Neural progenitor cell (in vitro differentiated cells): ENCODE measurements at regions not wholly inside any gene's neighbourhood (a gene's known extent, or its start where the extent isn't known, plus 50 kb on each side); places are given as distances from the start of the nearest gene placed in this dataset.
"Not testable (repeated sequence)": the region's sequence is repeated elsewhere in the genome, so short reads cannot be mapped to it uniquely, and the experiment has no call there.

Source experiments
- DNase-seq: peaks from one replicate; pipeline ENCODE4 v3.0.0-alpha.2; 2016; ENCODE audit warnings: low spot score
- H2AFZ ChIP-seq: fragments of 200-600 bp; sonication (generic); replicated peaks from 2 replicates; pipeline ENCODE4 v1.6.1; 2016; ENCODE audit warnings: antibody characterized with exemption
- H3F3A ChIP-seq: fragments of 200-600 bp; sonication (generic); 2 replicates; pipeline ENCODE4 v1.6.1; 2016; ENCODE audit warnings: antibody characterized with exemption, low read depth
- H3K27ac ChIP-seq: fragments of 200-600 bp; sonication (generic); 2 replicates; pipeline ENCODE4 v1.5.1; 2016; ENCODE audit warnings: mild to moderate bottlenecking
- H3K27me3 ChIP-seq: fragments of 200-600 bp; sonication (generic); 2 replicates; pipeline ENCODE4 v1.6.1; 2016; ENCODE audit warnings: mild to moderate bottlenecking, moderate library complexity
- H3K36me3 ChIP-seq: fragments of 200-600 bp; sonication (generic); 2 replicates; pipeline ENCODE4 v1.5.1; 2016
- H3K4me1 ChIP-seq: fragments of 200-600 bp; sonication (generic); 2 replicates; pipeline ENCODE4 v1.6.1; 2016; ENCODE audit warnings: mixed run types
- H3K4me2 ChIP-seq: fragments of 200-600 bp; sonication (generic); 2 replicates; pipeline ENCODE4 v1.6.1; 2016
- H3K4me3 ChIP-seq: fragments of 200-600 bp; sonication (generic); 2 replicates; pipeline ENCODE4 v1.5.1; 2016
- H3K79me2 ChIP-seq: fragments of 200-600 bp; sonication (generic); 2 replicates; pipeline ENCODE4 v1.6.1; 2016; ENCODE audit warnings: low read depth
- H3K9ac ChIP-seq: fragments of 200-600 bp; sonication (generic); 2 replicates; pipeline ENCODE4 v1.6.1; 2016
- H3K9me3 ChIP-seq: fragments of 200-600 bp; sonication (generic); 2 replicates; pipeline ENCODE4 v1.5.1; 2016; ENCODE audit warnings: low read depth
- H4K20me1 ChIP-seq: fragments of 200-600 bp; sonication (generic); 2 replicates; pipeline ENCODE4 v1.6.1; 2016; ENCODE audit warnings: low read depth
- H3K27ac Mint-ChIP-seq: 3 replicates; pipeline ENCODE4 v1.8.0; 2021; ENCODE audit warnings: mixed read lengths
- H3K27me3 Mint-ChIP-seq: 2 replicates; pipeline ENCODE4 v1.8.0; 2022; ENCODE audit warnings: low read depth, mild to moderate bottlenecking, inconsistent platforms, moderate library complexity, mixed read lengths; ENCODE audit not compliant: insufficient read depth
- H3K36me3 Mint-ChIP-seq: 3 replicates; pipeline ENCODE4 v1.8.0; 2021; ENCODE audit warnings: mixed read lengths
- H3K4me1 Mint-ChIP-seq: 3 replicates; pipeline ENCODE4 v1.8.0; 2021; ENCODE audit warnings: mixed read lengths
- H3K4me3 Mint-ChIP-seq: 3 replicates; pipeline ENCODE4 v1.8.0; 2021; ENCODE audit warnings: mild to moderate bottlenecking, moderate library complexity, mixed read lengths
- H3K9me3 Mint-ChIP-seq: 3 replicates; pipeline ENCODE4 v1.8.0; 2020; ENCODE audit warnings: mixed read lengths
- CTCF ChIP-seq: fragments of 200-600 bp; sonication (generic); IDR thresholded peaks from 2 replicates; pipeline ENCODE4 v1.5.1; 2017; ENCODE audit warnings: antibody characterized with exemption, mild to moderate bottlenecking
- EZH2 ChIP-seq: fragments of 200-600 bp; sonication (generic); IDR thresholded peaks from 2 replicates; pipeline ENCODE4 v1.6.1; 2017; ENCODE audit warnings: antibody characterized with exemption, mild to moderate bottlenecking, moderate library complexity
- EZH2phosphoT487 ChIP-seq: fragments of 200-600 bp; sonication (generic); IDR thresholded peaks from 2 replicates; pipeline ENCODE4 v1.6.1; 2017; ENCODE audit warnings: antibody characterized with exemption

GRCh38 chr4:131747203-131747602 is 1401.9 kb upstream of the PCDH10 start:
- not testable (repeated sequence) for H3K4me1 ChIP-seq, H3K36me3 ChIP-seq, H3K4me3 Mint-ChIP-seq, H3K36me3 Mint-ChIP-seq, H3F3A ChIP-seq, H3K27ac Mint-ChIP-seq, H3K4me3 ChIP-seq, H3K79me2 ChIP-seq, H3K27me3 Mint-ChIP-seq, H3K4me1 Mint-ChIP-seq, H4K20me1 ChIP-seq, H3K27ac ChIP-seq, H3K4me2 ChIP-seq, H2AFZ ChIP-seq, H3K9me3 ChIP-seq, DNase-seq, H3K9ac ChIP-seq, H3K27me3 ChIP-seq
- peaks cover 14% of the 10 kb centered on the region for H3K9me3 Mint-ChIP-seq

- H3K4me2 ChIP-seq, H2AFZ ChIP-seq, H3K36me3 Mint-ChIP-seq, H3F3A ChIP-seq, H3K9ac ChIP-seq, H3K27me3 Mint-ChIP-seq, H3K27me3 ChIP-seq, H3K4me3 Mint-ChIP-seq, H3K4me1 ChIP-seq, H3K36me3 ChIP-seq, H3K9me3 Mint-ChIP-seq, H3K4me1 Mint-ChIP-seq, H3K27ac ChIP-seq, H3K79me2 ChIP-seq, H3K4me3 ChIP-seq, H3K9me3 ChIP-seq, H4K20me1 ChIP-seq, DNase-seq, H3K27ac Mint-ChIP-seq: not testable (repeated sequence)
Measured at GRCh38 chr4:131749224-131749623, 1399.9 kb upstream of the PCDH10 start.

- not testable (repeated sequence) for H3K36me3 ChIP-seq, H3K27me3 Mint-ChIP-seq, H3K4me3 Mint-ChIP-seq, H2AFZ ChIP-seq, H3K4me3 ChIP-seq, H3K9me3 ChIP-seq, H3K27ac Mint-ChIP-seq, H4K20me1 ChIP-seq, H3K36me3 Mint-ChIP-seq, H3F3A ChIP-seq, H3K4me1 Mint-ChIP-seq, H3K9me3 Mint-ChIP-seq, H3K27ac ChIP-seq, H3K27me3 ChIP-seq, H3K9ac ChIP-seq, H3K4me2 ChIP-seq, H3K4me1 ChIP-seq, H3K79me2 ChIP-seq
- peak; percentile 9 for DNase-seq
Measured at GRCh38 chr4:131750006-131750405, 1399.1 kb upstream of the PCDH10 start.

- not testable (repeated sequence) for H3K9ac ChIP-seq, H3K4me1 ChIP-seq, H3K36me3 Mint-ChIP-seq, H3K9me3 ChIP-seq, DNase-seq, H3K27ac ChIP-seq, H3K27me3 ChIP-seq, H3K4me3 Mint-ChIP-seq, H3F3A ChIP-seq, H3K4me1 Mint-ChIP-seq, H3K79me2 ChIP-seq, H3K36me3 ChIP-seq, H4K20me1 ChIP-seq, H3K27me3 Mint-ChIP-seq, H3K9me3 Mint-ChIP-seq, H2AFZ ChIP-seq, H3K27ac Mint-ChIP-seq, H3K4me3 ChIP-seq, H3K4me2 ChIP-seq
Measured at GRCh38 chr4:131750469-131750868, 1398.6 kb upstream of the PCDH10 start.

- H3K4me3 ChIP-seq, H3F3A ChIP-seq, H3K9me3 ChIP-seq, H3K4me3 Mint-ChIP-seq, H4K20me1 ChIP-seq, H3K36me3 ChIP-seq, H3K79me2 ChIP-seq, H3K27me3 Mint-ChIP-seq, H3K9ac ChIP-seq, H3K4me1 Mint-ChIP-seq, H3K36me3 Mint-ChIP-seq, H3K27ac Mint-ChIP-seq, DNase-seq, H3K27ac ChIP-seq, H3K4me1 ChIP-seq, H2AFZ ChIP-seq, H3K27me3 ChIP-seq, H3K9me3 Mint-ChIP-seq, H3K4me2 ChIP-seq: not testable (repeated sequence)
Measured at GRCh38 chr4:131762234-131762633, 1386.9 kb upstream of the PCDH10 start.

- H3K4me3 ChIP-seq: no peak overlapping the region
- TF ChIP-seq EZH2 (no peak), EZH2phosphoT487 (no peak), CTCF (no peak)
- H3F3A ChIP-seq: no peaks in the 10 kb centered on the region
- no peak overlapping the region for H3K27ac ChIP-seq
- no peak overlapping the region for H3K9ac ChIP-seq
- H2AFZ ChIP-seq: no peak overlapping the region
- Mint-ChIP-seq H3K9me3 (peaks cover 4% of the 10 kb centered on the region), H3K27ac (no peak overlapping the region), H3K36me3 (no peaks in the 10 kb centered on the region), H3K4me1 (no peaks in the 10 kb centered on the region), H3K27me3 (no peaks in the 10 kb centered on the region), H3K4me3 (no peak overlapping the region)
- no peaks in the 10 kb centered on the region for H3K36me3 ChIP-seq
- no peaks in the 10 kb centered on the region for H3K79me2 ChIP-seq
- H3K4me1 ChIP-seq: no peaks in the 10 kb centered on the region
- DNase-seq: no peak
- no peaks in the 10 kb centered on the region for H3K27me3 ChIP-seq
- no peaks in the 10 kb centered on the region for H3K9me3 ChIP-seq
- no peaks in the 10 kb centered on the region for H4K20me1 ChIP-seq
- H3K4me2 ChIP-seq: no peak overlapping the region
Measured at GRCh38 chr4:131764730-131765129, 1384.4 kb upstream of the PCDH10 start.

- not testable (repeated sequence) for H3F3A ChIP-seq, H3K36me3 ChIP-seq, H3K27me3 ChIP-seq, H3K4me1 Mint-ChIP-seq, H4K20me1 ChIP-seq, H3K27ac Mint-ChIP-seq, H3K79me2 ChIP-seq, H3K9me3 ChIP-seq, H3K27ac ChIP-seq, H3K4me2 ChIP-seq, H3K4me3 ChIP-seq, H3K4me1 ChIP-seq, H3K27me3 Mint-ChIP-seq, DNase-seq, H3K9ac ChIP-seq, H2AFZ ChIP-seq, H3K4me3 Mint-ChIP-seq, H3K36me3 Mint-ChIP-seq, H3K9me3 Mint-ChIP-seq
Measured at GRCh38 chr4:131774382-131774781, 1374.7 kb upstream of the PCDH10 start.

- H3K9me3 ChIP-seq, H3K4me2 ChIP-seq, H3K4me3 Mint-ChIP-seq, H4K20me1 ChIP-seq, H3K27ac ChIP-seq, H3F3A ChIP-seq, H3K4me1 ChIP-seq, H2AFZ ChIP-seq, H3K36me3 Mint-ChIP-seq, H3K4me3 ChIP-seq, DNase-seq, H3K27ac Mint-ChIP-seq, H3K36me3 ChIP-seq, H3K9me3 Mint-ChIP-seq, H3K4me1 Mint-ChIP-seq, H3K27me3 Mint-ChIP-seq, H3K79me2 ChIP-seq, H3K9ac ChIP-seq, H3K27me3 ChIP-seq: not testable (repeated sequence)
Measured at GRCh38 chr4:131810565-131810964, 1338.5 kb upstream of the PCDH10 start.
